Parathyroid adenoma (tissue), 2 donors: ENCODE measurements at regions not wholly inside any gene's neighbourhood (a gene's known extent, or its start where the extent isn't known, plus 50 kb on each side); places are given as distances from the start of the nearest gene placed in this dataset.

Experiments used
- H2AFZ ChIP-seq: fragments of 300-600 bp; sonication (generic); one replicate; pipeline ENCODE4 v1.7.0; 2017; ENCODE audit warnings: antibody characterized with exemption, mild to moderate bottlenecking
- H3K27ac ChIP-seq: fragments of 300-600 bp; sonication (generic); one replicate; pipeline ENCODE4 v1.7.0; 2017
- H3K27me3 ChIP-seq: fragments of 300-600 bp; sonication (generic); one replicate; pipeline ENCODE4 v1.7.0; 2017; ENCODE audit warnings: low read length; ENCODE audit not compliant: control insufficient read depth, insufficient read depth
- H3K36me3 ChIP-seq: fragments of 300-600 bp; sonication (generic); one replicate; pipeline ENCODE4 v1.7.0; 2017; ENCODE audit warnings: low read length; ENCODE audit not compliant: control insufficient read depth, insufficient read depth
- H3K4me1 ChIP-seq: fragments of 300-600 bp; sonication (generic); one replicate; pipeline ENCODE4 v1.7.0; 2017; ENCODE audit warnings: control low read depth
- H3K4me2 ChIP-seq: fragments of 300-600 bp; sonication (generic); one replicate; pipeline ENCODE4 v1.7.0; 2017; ENCODE audit warnings: low read length
- H3K4me3 ChIP-seq: fragments of 300-600 bp; sonication (generic); one replicate; pipeline ENCODE4 v1.7.0; 2017; ENCODE audit warnings: low read depth, low read length
- H3K79me2 ChIP-seq: fragments of 300-600 bp; sonication (generic); one replicate; pipeline ENCODE4 v1.7.0; 2017; ENCODE audit warnings: control low read depth
- H3K9ac ChIP-seq: fragments of 300-600 bp; sonication (generic); one replicate; pipeline ENCODE4 v1.7.0; 2017; ENCODE audit warnings: mild to moderate bottlenecking
- H3K9me3 ChIP-seq: fragments of 300-600 bp; sonication (generic); one replicate; pipeline ENCODE4 v1.7.0; 2017; ENCODE audit warnings: low read length; ENCODE audit not compliant: control insufficient read depth
- CTCF ChIP-seq: fragments of 300-600 bp; sonication (generic); IDR thresholded peaks from one replicate; pipeline ENCODE4 v1.7.0; 2017; ENCODE audit warnings: antibody characterized with exemption, mild to moderate bottlenecking
- donor health status: primary hyperparathyroidism.

GRCh38 chr2:78845664-78846185 is 179.8 kb upstream of the REG3G start:
- no peaks in the 10 kb centered on the region for H3K79me2 ChIP-seq
- H3K27me3 ChIP-seq: no peaks in the 10 kb centered on the region
- no peak overlapping the region for H3K4me2 ChIP-seq
- H2AFZ ChIP-seq: no peak overlapping the region
- H3K27ac ChIP-seq: no peak overlapping the region
- no peak for TF ChIP-seq CTCF
- no peaks in the 10 kb centered on the region for H3K9me3 ChIP-seq
- H3K9ac ChIP-seq: no peak overlapping the region
- no peaks in the 10 kb centered on the region for H3K36me3 ChIP-seq
- H3K4me1 ChIP-seq: no peaks in the 10 kb centered on the region
- H3K4me3 ChIP-seq: no peak overlapping the region

GRCh38 chr2:78861546-78861945 is 164.0 kb upstream of the REG3G start:
- no peak overlapping the region for H2AFZ ChIP-seq
- H3K4me2 ChIP-seq: no peak overlapping the region
- H3K79me2 ChIP-seq: no peaks in the 10 kb centered on the region
- no peak overlapping the region for H3K27ac ChIP-seq
- H3K27me3 ChIP-seq: no peaks in the 10 kb centered on the region
- no peak overlapping the region for H3K4me3 ChIP-seq
- H3K9me3 ChIP-seq: no peaks in the 10 kb centered on the region
- TF ChIP-seq CTCF: peak; percentile 44
- no peak overlapping the region for H3K9ac ChIP-seq
- no peaks in the 10 kb centered on the region for H3K4me1 ChIP-seq
- H3K36me3 ChIP-seq: no peaks in the 10 kb centered on the region

- no peak for TF ChIP-seq CTCF
- Histone ChIP-seq H3K36me3 (no peaks in the 10 kb centered on the region), H3K9ac (no peak overlapping the region), H3K9me3 (no peaks in the 10 kb centered on the region), H3K79me2 (no peaks in the 10 kb centered on the region), H2AFZ (no peak overlapping the region), H3K4me2 (no peak overlapping the region), H3K4me1 (no peaks in the 10 kb centered on the region), H3K4me3 (no peak overlapping the region), H3K27ac (no peak overlapping the region), H3K27me3 (no peaks in the 10 kb centered on the region)
Observed at GRCh38 chr2:78864205-78864604, 161.3 kb upstream of the REG3G start.

- Histone ChIP-seq H3K27me3 (no peaks in the 10 kb centered on the region), H3K27ac (no peak overlapping the region), H3K9me3 (no peaks in the 10 kb centered on the region), H3K9ac (no peak overlapping the region), H3K4me2 (no peak overlapping the region), H3K79me2 (no peaks in the 10 kb centered on the region), H2AFZ (no peak overlapping the region), H3K4me1 (no peaks in the 10 kb centered on the region), H3K4me3 (no peak overlapping the region), H3K36me3 (no peaks in the 10 kb centered on the region)
- TF ChIP-seq CTCF: no peak
Observed at GRCh38 chr2:78865667-78866066, 159.8 kb upstream of the REG3G start.

GRCh38 chr2:78870343-78870967 is 155.0 kb upstream of the REG3G start:
- H3K79me2 ChIP-seq: no peaks in the 10 kb centered on the region

More at GRCh38 chr2:78870343-78870967, 155.0 kb upstream of the REG3G start:
- no peaks in the 10 kb centered on the region for H3K4me1 ChIP-seq
- no peaks in the 10 kb centered on the region for H3K9me3 ChIP-seq
- H3K27me3 ChIP-seq: no peaks in the 10 kb centered on the region
- no peak overlapping the region for H3K4me3 ChIP-seq
- H3K27ac ChIP-seq: no peak overlapping the region
- TF ChIP-seq CTCF: no peak
- H3K36me3 ChIP-seq: no peaks in the 10 kb centered on the region
- no peak overlapping the region for H3K9ac ChIP-seq
- H3K4me2 ChIP-seq: no peak overlapping the region
- no peak overlapping the region for H2AFZ ChIP-seq
